ENCODE measurements at regions not wholly inside any gene's neighbourhood (a gene's known extent, or its start where the extent isn't known, plus 50 kb on each side); places are given as distances from the start of the nearest gene placed in this dataset.

GRCh38 chr10:56449770-56450169 lies 88.7 kb upstream of the ZWINT start:
- no peak overlapping the region for H3K9ac ChIP-seq (ENCODE audit: insufficient read depth, low read depth, low read length)
- no peaks in the 10 kb centered on the region for H4K20me1 ChIP-seq (ENCODE audit: insufficient read depth, low read length)
- no TSS peak for BruUV-seq (replicated peaks)
- no peaks in the 10 kb centered on the region for H3K4me1 ChIP-seq (ENCODE audit: insufficient read depth, low read length)
- peaks cover 4% of the 10 kb centered on the region; the same call in 1 of the 2 replicates for H3K9me3 ChIP-seq (ENCODE audit: low read length)
- in situ Hi-C loops (cut with HindIII; ENCODE audit: extremely low pct_ligation_motif_present, low pct_unique_long_range_greater_than_20kb) = no loop called here
- DNase-seq (ENCODE audit: low spot score) (no peak), ATAC-seq (no peak), FAIRE-seq (no peak)
- H3K27me3 ChIP-seq (ENCODE audit: control insufficient read depth in 1 of 2, insufficient read depth in 2 of 2, low read length in 2 of 2) = no peaks in the 10 kb centered on the region
- CTCF ChIA-PET (ENCODE audit: low intra/inter-chr PET ratio, low total read pairs) = no interaction called here
- H3K4me2 ChIP-seq (ENCODE audit: low read depth, low read length) = no peak overlapping the region
- intact Hi-C loops (cut with micrococcal nuclease; ENCODE audit: unreplicated experiment) = no loop called here
- no peaks in the 10 kb centered on the region for H3K36me3 ChIP-seq (replicated peaks in 1 of 2; ENCODE audit: control insufficient read depth in 1 of 2, insufficient read depth in 2 of 2, low read length in 2 of 2)
- POLR2A ChIA-PET = no interaction called here
- no peak overlapping the region for H3K27ac ChIP-seq (ENCODE audit: extremely low read length, insufficient read depth, low read length)
- H3K79me2 ChIP-seq (ENCODE audit: insufficient read depth, low read length) = no peaks in the 10 kb centered on the region
- no peak overlapping the region for H3K4me3 ChIP-seq (replicated peaks in 1 of 3; ENCODE audit: insufficient read depth in 1 of 3, low read depth in 2 of 3, low read length in 3 of 3)
- no peak overlapping the region for H2AFZ ChIP-seq (ENCODE audit: low read length)
- TF ChIP-seq MTF1 (CRISPR knock-in tag; IDR thresholded peaks at IDR 0.05) (no peak), MED13 (CRISPR knock-in tag; IDR thresholded peaks at IDR 0.05) (no peak), ZSCAN5A (CRISPR knock-in tag; IDR thresholded peaks at IDR 0.05; ENCODE audit: borderline replicate concordance) (no peak), MZF1 (CRISPR knock-in tag; IDR thresholded peaks at IDR 0.05; ENCODE audit: borderline replicate concordance) (no peak), FOXC1 (CRISPR knock-in tag; IDR thresholded peaks at IDR 0.05; ENCODE audit: borderline replicate concordance) (no peak), MAFG (CRISPR knock-in tag; IDR thresholded peaks at IDR 0.05) (no peak), POLR2AphosphoS2 (IDR thresholded peaks at IDR 0.05; ENCODE audit: low read depth, low read length) (no peak), ZNF354B (CRISPR knock-in tag; IDR thresholded peaks at IDR 0.05) (no peak), ZNF816 (CRISPR knock-in tag; IDR thresholded peaks at IDR 0.05; ENCODE audit: borderline replicate concordance) (no peak), ZBTB42 (CRISPR knock-in tag; IDR thresholded peaks at IDR 0.05) (no peak), GABPA (IDR thresholded peaks at IDR 0.05; ENCODE audit: low read depth, low read length) (no peak), GABPA (CRISPR knock-in tag; IDR thresholded peaks at IDR 0.05; ENCODE audit: low read depth) (no peak), ZKSCAN5 (CRISPR knock-in tag; IDR thresholded peaks at IDR 0.05) (no peak), ZNF276 (CRISPR knock-in tag; IDR thresholded peaks at IDR 0.05; ENCODE audit: low read depth) (no peak)
- TF ChIP-seq, protein P1, sequence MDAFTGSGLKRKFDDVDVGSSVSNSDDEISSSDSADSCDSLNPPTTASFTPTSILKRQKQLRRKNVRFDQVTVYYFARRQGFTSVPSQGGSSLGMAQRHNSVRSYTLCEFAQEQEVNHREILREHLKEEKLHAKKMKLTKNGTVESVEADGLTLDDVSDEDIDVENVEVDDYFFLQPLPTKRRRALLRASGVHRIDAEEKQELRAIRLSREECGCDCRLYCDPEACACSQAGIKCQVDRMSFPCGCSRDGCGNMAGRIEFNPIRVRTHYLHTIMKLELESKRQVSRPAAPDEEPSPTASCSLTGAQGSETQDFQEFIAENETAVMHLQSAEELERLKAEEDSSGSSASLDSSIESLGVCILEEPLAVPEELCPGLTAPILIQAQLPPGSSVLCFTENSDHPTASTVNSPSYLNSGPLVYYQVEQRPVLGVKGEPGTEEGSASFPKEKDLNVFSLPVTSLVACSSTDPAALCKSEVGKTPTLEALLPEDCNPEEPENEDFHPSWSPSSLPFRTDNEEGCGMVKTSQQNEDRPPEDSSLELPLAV (CRISPR knock-in tag; conservative IDR thresholded peaks at IDR 0.05; ENCODE audit: low read depth) = no peak
- TF ChIP-seq, protein P2, sequence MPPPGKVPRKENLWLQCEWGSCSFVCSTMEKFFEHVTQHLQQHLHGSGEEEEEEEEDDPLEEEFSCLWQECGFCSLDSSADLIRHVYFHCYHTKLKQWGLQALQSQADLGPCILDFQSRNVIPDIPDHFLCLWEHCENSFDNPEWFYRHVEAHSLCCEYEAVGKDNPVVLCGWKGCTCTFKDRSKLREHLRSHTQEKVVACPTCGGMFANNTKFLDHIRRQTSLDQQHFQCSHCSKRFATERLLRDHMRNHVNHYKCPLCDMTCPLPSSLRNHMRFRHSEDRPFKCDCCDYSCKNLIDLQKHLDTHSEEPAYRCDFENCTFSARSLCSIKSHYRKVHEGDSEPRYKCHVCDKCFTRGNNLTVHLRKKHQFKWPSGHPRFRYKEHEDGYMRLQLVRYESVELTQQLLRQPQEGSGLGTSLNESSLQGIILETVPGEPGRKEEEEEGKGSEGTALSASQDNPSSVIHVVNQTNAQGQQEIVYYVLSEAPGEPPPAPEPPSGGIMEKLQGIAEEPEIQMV (CRISPR knock-in tag; IDR thresholded peaks at IDR 0.05; ENCODE audit: low read depth) = no peak
- TF ChIP-seq, protein P3, sequence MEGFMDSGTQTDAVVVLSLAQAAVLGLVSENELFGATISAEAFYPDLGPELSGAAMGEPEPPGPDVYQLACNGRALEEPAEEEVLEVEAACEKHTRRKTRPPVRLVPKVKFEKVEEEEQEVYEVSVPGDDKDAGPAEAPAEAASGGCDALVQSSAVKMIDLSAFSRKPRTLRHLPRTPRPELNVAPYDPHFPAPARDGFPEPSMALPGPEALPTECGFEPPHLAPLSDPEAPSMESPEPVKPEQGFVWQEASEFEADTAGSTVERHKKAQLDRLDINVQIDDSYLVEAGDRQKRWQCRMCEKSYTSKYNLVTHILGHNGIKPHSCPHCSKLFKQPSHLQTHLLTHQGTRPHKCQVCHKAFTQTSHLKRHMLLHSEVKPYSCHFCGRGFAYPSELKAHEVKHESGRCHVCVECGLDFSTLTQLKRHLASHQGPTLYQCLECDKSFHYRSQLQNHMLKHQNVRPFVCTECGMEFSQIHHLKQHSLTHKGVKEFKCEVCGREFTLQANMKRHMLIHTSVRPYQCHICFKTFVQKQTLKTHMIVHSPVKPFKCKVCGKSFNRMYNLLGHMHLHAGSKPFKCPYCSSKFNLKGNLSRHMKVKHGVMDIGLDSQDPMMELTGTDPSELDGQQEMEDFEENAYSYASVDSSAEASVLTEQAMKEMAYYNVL (CRISPR knock-in tag; IDR thresholded peaks at IDR 0.05; ENCODE audit: borderline replicate concordance) = no peak

Measured in HepG2 (cell line).